ENCODE measurements at regions not wholly inside any gene's neighbourhood (a gene's known extent, or its start where the extent isn't known, plus 50 kb on each side); places are given as distances from the start of the nearest gene placed in this dataset.

- TF ChIP-seq NRF1 (IDR thresholded peaks at IDR 0.05; ENCODE audit: low read depth, low read length), result no peak
These were observed 172.8 kb upstream of the CTBP2 start (continued) for GRCh38 chr10:125333209-125333591.

- Histone ChIP-seq H3K27me3 (ENCODE audit: insufficient read depth) (no peaks in the 10 kb centered on the region), H3K79me2 (ENCODE audit: insufficient read depth) (no peaks in the 10 kb centered on the region), H3F3A (replicated peaks; ENCODE audit: insufficient read depth) (no peaks in the 10 kb centered on the region), H3K36me3 (replicated peaks in 1 of 2; ENCODE audit: control insufficient read depth in 1 of 2, insufficient read depth in 2 of 2, low read length in 1 of 2) (no peaks in the 10 kb centered on the region), H3K4me2 (no peak overlapping the region), H3K9me3 (no peaks in the 10 kb centered on the region), H2AFZ (ENCODE audit: low read depth) (no peak overlapping the region), H3K4me3 (ENCODE audit: low read depth in 2 of 2, low read length in 1 of 2) (no peak overlapping the region), H4K20me1 (ENCODE audit: insufficient read depth) (no peaks in the 10 kb centered on the region), H3K27ac (ENCODE audit: low read depth in 2 of 2, low read length in 1 of 2) (no peak overlapping the region), H3K4me1 (ENCODE audit: control insufficient read depth in 1 of 2, insufficient read depth in 2 of 2, low read depth in 1 of 2, low read length in 1 of 2) (no peaks in the 10 kb centered on the region), H3K9me2 (no peaks in the 10 kb centered on the region), H3K9ac (no peak overlapping the region)
- no peak for DNase-seq
- 48% methylated on average over 6 of the region's 6 CpGs for WGBS (ENCODE audit: low lambda C conversion rate)
- POLR2A ChIA-PET, result no interaction called here
- TF ChIP-seq GABPA (IDR thresholded peaks at IDR 0.05; ENCODE audit: low read depth), result no peak
- no peak for TF ChIP-seq FOSL2 (IDR thresholded peaks at IDR 0.05; ENCODE audit: borderline replicate concordance, low read depth)
- TF ChIP-seq FOXJ3 (CRISPR knock-in tag; IDR thresholded peaks at IDR 0.05), result no peak
- no peak for TF ChIP-seq SMC3 (IDR thresholded peaks at IDR 0.05; ENCODE audit: low read depth, low read length)
- no peak for TF ChIP-seq MAX (IDR thresholded peaks at IDR 0.05; ENCODE audit: low read depth)
- no peak for TF ChIP-seq ZBTB33 (IDR thresholded peaks at IDR 0.05; ENCODE audit: borderline replicate concordance, low read depth)
- TF ChIP-seq RAD21 (IDR thresholded peaks at IDR 0.05; ENCODE audit: low read length), result no peak
- TF ChIP-seq SIN3A (IDR thresholded peaks at IDR 0.05; ENCODE audit: borderline replicate concordance, low read depth, low read length), result no peak
- TF ChIP-seq NFIC (IDR thresholded peaks at IDR 0.05; ENCODE audit: borderline replicate concordance), result no peak
- TF ChIP-seq RXRA (IDR thresholded peaks at IDR 0.05; ENCODE audit: borderline replicate concordance, low read depth), result no peak
- no peak for TF ChIP-seq FOXM1 (IDR thresholded peaks at IDR 0.05; ENCODE audit: low read depth)
- TF ChIP-seq MEF2A (IDR thresholded peaks at IDR 0.05; ENCODE audit: borderline replicate concordance, low read depth), result no peak
- no peak for TF ChIP-seq YY1 (IDR thresholded peaks at IDR 0.05; ENCODE audit: low read depth)
- no peak for TF ChIP-seq RCOR1 (IDR thresholded peaks at IDR 0.05; ENCODE audit: low read length)
- TF ChIP-seq TCF12 (IDR thresholded peaks at IDR 0.05), result no peak
- TF ChIP-seq EZH2phosphoT487 (IDR thresholded peaks at IDR 0.05; ENCODE audit: borderline replicate concordance, low read depth), result no peak
- no peak for TF ChIP-seq TAF1 (IDR thresholded peaks at IDR 0.05; ENCODE audit: borderline replicate concordance, low read depth, low read length)
- TF ChIP-seq MXI1 (IDR thresholded peaks at IDR 0.05; ENCODE audit: low read depth, low read length), result no peak
- TF ChIP-seq POLR2AphosphoS5 (IDR thresholded peaks at IDR 0.05; ENCODE audit: low read depth, low read length), result no peak
- TF ChIP-seq NRF1 (IDR thresholded peaks at IDR 0.05; ENCODE audit: low read depth, low read length), result no peak
- CTCF ChIA-PET, result interaction anchor here (1.6 to 5.1 kb wide), 2 partner anchors 10 kb away, joined by 4 to 29 read pairs; no protein-coding TSS in a partner anchor
These were observed 172.3 kb upstream of the CTBP2 start for GRCh38 chr10:125332548-125333208.

Data from SK-N-SH (cell line).